ENCODE measurements at regions not wholly inside any gene's neighbourhood (a gene's known extent, or its start where the extent isn't known, plus 50 kb on each side); places are given as distances from the start of the nearest gene placed in this dataset.

- TF ChIP-seq, protein P1, sequence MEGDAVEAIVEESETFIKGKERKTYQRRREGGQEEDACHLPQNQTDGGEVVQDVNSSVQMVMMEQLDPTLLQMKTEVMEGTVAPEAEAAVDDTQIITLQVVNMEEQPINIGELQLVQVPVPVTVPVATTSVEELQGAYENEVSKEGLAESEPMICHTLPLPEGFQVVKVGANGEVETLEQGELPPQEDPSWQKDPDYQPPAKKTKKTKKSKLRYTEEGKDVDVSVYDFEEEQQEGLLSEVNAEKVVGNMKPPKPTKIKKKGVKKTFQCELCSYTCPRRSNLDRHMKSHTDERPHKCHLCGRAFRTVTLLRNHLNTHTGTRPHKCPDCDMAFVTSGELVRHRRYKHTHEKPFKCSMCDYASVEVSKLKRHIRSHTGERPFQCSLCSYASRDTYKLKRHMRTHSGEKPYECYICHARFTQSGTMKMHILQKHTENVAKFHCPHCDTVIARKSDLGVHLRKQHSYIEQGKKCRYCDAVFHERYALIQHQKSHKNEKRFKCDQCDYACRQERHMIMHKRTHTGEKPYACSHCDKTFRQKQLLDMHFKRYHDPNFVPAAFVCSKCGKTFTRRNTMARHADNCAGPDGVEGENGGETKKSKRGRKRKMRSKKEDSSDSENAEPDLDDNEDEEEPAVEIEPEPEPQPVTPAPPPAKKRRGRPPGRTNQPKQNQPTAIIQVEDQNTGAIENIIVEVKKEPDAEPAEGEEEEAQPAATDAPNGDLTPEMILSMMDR (conservative IDR thresholded peaks at IDR 0.05; ENCODE audit: low read length): no peak
- TF ChIP-seq EZH2phosphoT487 (IDR thresholded peaks at IDR 0.05; ENCODE audit: borderline replicate concordance, low read depth, low read length): no peak
Measured at GRCh38 chr3:162742159-162742717, 1245.6 kb downstream of the OTOL1 start.

Measured in OCI-LY7 (cell line).